H1 (cell line): ENCODE measurements at regions not wholly inside any gene's neighbourhood (a gene's known extent, or its start where the extent isn't known, plus 50 kb on each side); places are given as distances from the start of the nearest gene placed in this dataset.

ENCODE experiments used
- CTCF ChIA-PET: fragments of 300-600 bp; sonication (Branson Sonifier 250); formaldehyde crosslinking; loops from one replicate; lab custom pipeline; 2021; ENCODE audit not compliant: partially characterized antibody; lab: Charles Lee
- POLR2A ChIA-PET: fragments of 300-600 bp; sonication (Branson Sonifier 250); formaldehyde crosslinking; loops from one replicate; lab custom pipeline; 2021; ENCODE audit warnings: inconsistent platforms; ENCODE audit not compliant: partially characterized antibody; lab: Charles Lee
- DNase-seq, 2 experiments: peaks; one replicate each; pipeline versions ENCODE4 v3.0.0 to v3.0.0-alpha.2; 2010 to 2022; ENCODE audit warnings: low spot score in 2 of 2, low read depth in 1 of 2, mixed read lengths in 1 of 2
- FAIRE-seq: peaks from 2 replicates; lab custom pipeline; 2011; peaks lifted over from hg19 to GRCh38; lab: Jason Lieb, UNC
- H2AFZ ChIP-seq: 2 replicates; pipeline ENCODE4 v1.8.1; 2012; ENCODE audit warnings: low read length, inconsistent platforms
- H2AK5ac ChIP-seq: 2 replicates; pipeline ENCODE4 v1.6.1; 2013; ENCODE audit warnings: low read depth, low read length
- H2BK120ac ChIP-seq: replicated peaks from 2 replicates; pipeline ENCODE3; 2013; ENCODE audit warnings: low read depth, low read length, inconsistent platforms
- H2BK12ac ChIP-seq: 2 replicates; pipeline ENCODE4 v1.6.1; 2013; ENCODE audit warnings: low read depth, low read length
- H2BK15ac ChIP-seq: 2 replicates; pipeline ENCODE4 v1.6.1; 2013; ENCODE audit warnings: low read length
- H2BK20ac ChIP-seq: 2 replicates; pipeline ENCODE4 v1.6.1; 2013; ENCODE audit warnings: low read length
- H2BK5ac ChIP-seq: 2 replicates; pipeline ENCODE4 v1.6.1; 2013; ENCODE audit warnings: low read depth, low read length
- H3K14ac ChIP-seq: 2 replicates; pipeline ENCODE4 v1.6.1; 2013; ENCODE audit warnings: inconsistent platforms; ENCODE audit not compliant: insufficient read length
- H3K18ac ChIP-seq: 2 replicates; pipeline ENCODE4 v1.6.1; 2013; ENCODE audit warnings: low read length; ENCODE audit errors: extremely low read depth
- H3K23ac ChIP-seq: 2 replicates; pipeline ENCODE4 v1.6.1; 2013; ENCODE audit warnings: inconsistent platforms; ENCODE audit not compliant: insufficient read length
- H3K23me2 ChIP-seq: 2 replicates; pipeline ENCODE4 v1.6.1; 2013; ENCODE audit warnings: low read depth, low read length
- H3K27ac ChIP-seq: 2 replicates; pipeline ENCODE4 v1.6.1; 2011; ENCODE audit warnings: low read depth, low read length, inconsistent platforms
- H3K27me3 ChIP-seq, 4 experiments: replicated peaks in 1 of 4; 1 replicate in 1 of 4; 2 replicates in 3 of 4; pipeline versions ENCODE4 v1.6.1 to v1.8.1; 2011 to 2013; ENCODE audit warnings: low read length in 3 of 4, mild to moderate bottlenecking in 3 of 4, inconsistent platforms in 2 of 4, mixed read lengths in 2 of 4, moderate library complexity in 1 of 4; ENCODE audit not compliant: control insufficient read depth in 3 of 4, insufficient read depth in 3 of 4; ENCODE audit errors: extremely low read depth in 1 of 4
- H3K36me3 ChIP-seq, 4 experiments: 2 replicates each; pipeline versions ENCODE4 v1.6.1 to v1.8.1; 2011 to 2013; ENCODE audit warnings: mild to moderate bottlenecking in 4 of 4, low read length in 3 of 4, moderate library complexity in 2 of 4, control low read depth in 1 of 4, inconsistent platforms in 1 of 4; ENCODE audit not compliant: insufficient read depth in 4 of 4, control insufficient read depth in 2 of 4
- H3K4ac ChIP-seq: replicated peaks from 2 replicates; pipeline ENCODE3; 2013; ENCODE audit warnings: low read length, low read depth, mixed read lengths, inconsistent platforms; ENCODE audit not compliant: insufficient read length
- H3K4me1 ChIP-seq, 4 experiments: replicated peaks in 1 of 4; 1 replicate in 1 of 4; 2 replicates in 3 of 4; pipeline versions ENCODE4 v1.6.1 to v1.8.1; 2011 to 2013; ENCODE audit warnings: low read length in 3 of 4, inconsistent platforms in 2 of 4, mixed read lengths in 1 of 4; ENCODE audit not compliant: insufficient read depth in 4 of 4, control insufficient read depth in 3 of 4
- H3K4me2 ChIP-seq, 2 experiments: 2 replicates each; pipeline versions ENCODE4 v1.6.1 to v1.8.1; 2011 to 2013; ENCODE audit warnings: low read depth in 2 of 2, low read length in 2 of 2, control low read depth in 1 of 2, inconsistent platforms in 1 of 2, mild to moderate bottlenecking in 1 of 2; ENCODE audit not compliant: insufficient read depth in 1 of 2
- H3K4me3 ChIP-seq, 4 experiments: fragments of 200-600, 300-600 bp in 1 of 4; sonication (generic), shearing (Covaris generic), sonication (Bioruptor Twin) in 1 of 4; 2 replicates each; pipeline versions ENCODE4 v1.5.1 to v1.8.1; 2011 to 2016; ENCODE audit warnings: low read length in 4 of 4, low read depth in 3 of 4, control low read depth in 2 of 4, inconsistent platforms in 2 of 4, mild to moderate bottlenecking in 2 of 4, mixed read lengths in 1 of 4, moderate library complexity in 1 of 4; ENCODE audit not compliant: insufficient read depth in 2 of 4; ENCODE audit errors: extremely low read depth in 1 of 4
- H3K56ac ChIP-seq: replicated peaks from 2 replicates; pipeline ENCODE3; 2013; ENCODE audit warnings: low read depth, mild to moderate bottlenecking, mixed read lengths, low read length, inconsistent platforms; ENCODE audit not compliant: insufficient read length
- H3K79me1 ChIP-seq: 2 replicates; pipeline ENCODE4 v1.6.1; 2013; ENCODE audit warnings: low read depth, low read length, control low read depth
- H3K79me2 ChIP-seq, 2 experiments: 2 replicates each; pipeline versions ENCODE4 v1.6.1 to v1.8.1; 2012 to 2013; ENCODE audit warnings: low read length in 2 of 2, mild to moderate bottlenecking in 2 of 2, inconsistent platforms in 1 of 2; ENCODE audit not compliant: insufficient read depth in 2 of 2, control insufficient read depth in 1 of 2
- H3K9ac ChIP-seq, 4 experiments: replicated peaks in 1 of 4; 1 replicate in 1 of 4; 2 replicates in 3 of 4; pipeline versions ENCODE4 v1.6.1 to v1.8.1; 2011 to 2013; ENCODE audit warnings: low read depth in 3 of 4, low read length in 3 of 4, control low read depth in 2 of 4, mild to moderate bottlenecking in 2 of 4, moderate library complexity in 2 of 4, inconsistent platforms in 1 of 4; ENCODE audit errors: extremely low read depth in 1 of 4
- H3K9me3 ChIP-seq, 2 experiments: 2 replicates each; pipeline versions ENCODE4 v1.6.1 to v1.8.1; 2012 to 2013; ENCODE audit warnings: mild to moderate bottlenecking in 2 of 2, moderate library complexity in 2 of 2, control low read depth in 1 of 2, inconsistent platforms in 1 of 2, low read depth in 1 of 2, low read length in 1 of 2, mixed read lengths in 1 of 2; ENCODE audit not compliant: insufficient read depth in 2 of 2
- H4K20me1 ChIP-seq, 2 experiments: replicated peaks in 1 of 2; 2 replicates each; pipeline versions ENCODE3 to v1.8.1; 2011 to 2013; ENCODE audit warnings: inconsistent platforms in 2 of 2, low read length in 2 of 2, mild to moderate bottlenecking in 1 of 2; ENCODE audit not compliant: insufficient read depth in 2 of 2, control insufficient read depth in 1 of 2
- H4K5ac ChIP-seq: 2 replicates; pipeline ENCODE4 v1.6.1; 2013; ENCODE audit warnings: low read length, low read depth, mixed read lengths, inconsistent platforms; ENCODE audit not compliant: insufficient read length
- H4K8ac ChIP-seq: 2 replicates; pipeline ENCODE4 v1.8.0; 2013; ENCODE audit warnings: mild to moderate bottlenecking, moderate library complexity, low read length, inconsistent platforms; ENCODE audit not compliant: insufficient read depth; ENCODE audit errors: extremely low read depth
- H4K91ac ChIP-seq: replicated peaks from 2 replicates; pipeline ENCODE3; 2013; ENCODE audit warnings: low read length, mixed read lengths, inconsistent platforms; ENCODE audit not compliant: insufficient read length
- WGBS, 2 experiments: shearing (Covaris generic) in 1 of 2; methylation state at CpG; one replicate each; pipeline versions ENCODE4 v1.1.6 to v1.1.7; 2013 to 2015; ENCODE audit warnings: low lambda C conversion rate in 2 of 2, mixed read lengths in 2 of 2, inconsistent platforms in 1 of 2, low coverage in 1 of 2, missing lambda C conversion rate in 1 of 2; ENCODE audit not compliant: insufficient replicate concordance in 2 of 2, insufficient coverage in 1 of 2, insufficient read length in 1 of 2; ENCODE audit errors: extremely low coverage in 1 of 2, missing lambda C conversion rate in 1 of 2; 5-methylcytosine and 5-hydroxymethylcytosine counted together

GRCh38 chr5:77928776-77929300 is 152.7 kb upstream of the TBCA start:
- no peak overlapping the region for H2BK20ac ChIP-seq
- no peak overlapping the region for H2AFZ ChIP-seq
- ChIA-PET POLR2A (no interaction called here), CTCF (no interaction called here)
- H3K18ac ChIP-seq: no peak overlapping the region
- H3K23me2 ChIP-seq: peaks cover 4% of the 10 kb centered on the region; the same call in 1 of the 2 replicates
- H3K9me3 ChIP-seq: no peaks in the 10 kb centered on the region
- no peak overlapping the region for H3K4me3 ChIP-seq
- H4K5ac ChIP-seq: no peak overlapping the region
- no peak overlapping the region for H2BK5ac ChIP-seq
- no peak for DNase-seq
- FAIRE-seq: no peak
- no peak overlapping the region for H2AK5ac ChIP-seq
- no peak overlapping the region for H2BK15ac ChIP-seq
- no peak overlapping the region for H3K23ac ChIP-seq
- peaks cover 0 to 2% of the 10 kb centered on the region in 2 experiments for H4K20me1 ChIP-seq
- H3K4ac ChIP-seq: no peak overlapping the region
- H2BK12ac ChIP-seq: no peak overlapping the region
- H3K36me3 ChIP-seq: no peaks in the 10 kb centered on the region
- H3K27ac ChIP-seq: no peak overlapping the region
- no peak overlapping the region for H4K8ac ChIP-seq
- no peak overlapping the region for H3K56ac ChIP-seq
- H3K79me2 ChIP-seq: no peaks in the 10 kb centered on the region
- H3K27me3 ChIP-seq: no peaks in the 10 kb centered on the region; a peak in 1 of 7 replicates
- no peaks in the 10 kb centered on the region for H3K79me1 ChIP-seq
- no peak overlapping the region for H4K91ac ChIP-seq
- H2BK120ac ChIP-seq: no peak overlapping the region
- H3K9ac ChIP-seq: no peak overlapping the region
- H3K14ac ChIP-seq: no peak overlapping the region
- peaks cover 3 to 6% (median 4%) of the 10 kb centered on the region in 4 experiments; a peak in 6 of 7 replicates for H3K4me1 ChIP-seq
- 83% methylated on average over 9 of the region's 9 CpGs; no CpG with 5 or more reads in 1 of the 2 experiments for WGBS, 2 experiments
- H3K4me2 ChIP-seq: no peak overlapping the region
